Neural cell (in vitro differentiated cells): ENCODE measurements at regions not wholly inside any gene's neighbourhood (a gene's known extent, or its start where the extent isn't known, plus 50 kb on each side); places are given as distances from the start of the nearest gene placed in this dataset.

Source experiments
- H2AFZ ChIP-seq: fragments of 200-600, 300-800 bp; sonication (generic), shearing (Covaris generic); 2 replicates; pipeline ENCODE4 v1.6.0; 2014; ENCODE audit warnings: low read depth, mild to moderate bottlenecking, antibody characterized with exemption, low read length, moderate library complexity
- H3F3A ChIP-seq: fragments of 200-600 bp; shearing (Covaris generic); 2 replicates; pipeline ENCODE4 v1.6.1; 2016; ENCODE audit warnings: mild to moderate bottlenecking, moderate library complexity, mixed read lengths, antibody characterized with exemption, low read length; ENCODE audit not compliant: insufficient read depth, poor library complexity, severe bottlenecking
- H3K27ac ChIP-seq: fragments of 200-600, 300-800 bp; sonication (generic), shearing (Covaris generic); 2 replicates; pipeline ENCODE4 v1.5.1; 2014; ENCODE audit warnings: mild to moderate bottlenecking, low read length, moderate library complexity
- H3K27me3 ChIP-seq: fragments of 300-800, 200-600 bp; sonication (generic), shearing (Covaris generic); 2 replicates; pipeline ENCODE4 v1.6.0; 2014; ENCODE audit warnings: mild to moderate bottlenecking, low read depth, low read length, moderate library complexity; ENCODE audit not compliant: insufficient read depth
- H3K36me3 ChIP-seq: fragments of 300-800, 200-600 bp; sonication (generic), shearing (Covaris generic); 2 replicates; pipeline ENCODE4 v1.5.1; 2014; ENCODE audit warnings: mild to moderate bottlenecking, antibody characterized with exemption, low read length, moderate library complexity; ENCODE audit not compliant: insufficient read depth
- H3K4me2 ChIP-seq: fragments of 300-800, 200-600 bp; sonication (generic), shearing (Covaris generic); 2 replicates; pipeline ENCODE4 v1.6.0; 2014; ENCODE audit warnings: mild to moderate bottlenecking, low read length
- H3K4me3 ChIP-seq: fragments of 300-800, 200-600 bp; sonication (generic), shearing (Covaris generic); 2 replicates; pipeline ENCODE4 v1.5.1; 2014; ENCODE audit warnings: mild to moderate bottlenecking, low read length, moderate library complexity
- H3K79me2 ChIP-seq: fragments of 200-600 bp; shearing (Covaris generic); replicated peaks from 2 replicates; pipeline ENCODE4 v1.6.0; 2014; ENCODE audit warnings: mild to moderate bottlenecking, low read length, moderate library complexity; ENCODE audit not compliant: insufficient read depth
- H3K9ac ChIP-seq: fragments of 300-800, 200-600 bp; sonication (generic), shearing (Covaris generic); 2 replicates; pipeline ENCODE4 v1.6.1; 2016; ENCODE audit warnings: mild to moderate bottlenecking, low read length, mixed read lengths
- H3K9me2 ChIP-seq: fragments of 200-600 bp; shearing (Covaris generic); 2 replicates; pipeline ENCODE4 v1.6.1; 2016; ENCODE audit warnings: mild to moderate bottlenecking, low read length, mixed read lengths; ENCODE audit not compliant: insufficient read depth
- H3K9me3 ChIP-seq: fragments of 200-600, 300-800 bp; sonication (generic), shearing (Covaris generic); 2 replicates; pipeline ENCODE4 v1.6.1; 2016; ENCODE audit warnings: mild to moderate bottlenecking, mixed run types, low read length, moderate library complexity, mixed read lengths
- H4K20me1 ChIP-seq: fragments of 200-600 bp; shearing (Covaris generic); 2 replicates; pipeline ENCODE4 v1.6.1; 2016; ENCODE audit warnings: mild to moderate bottlenecking, mixed run types; ENCODE audit not compliant: insufficient read depth
- CTCF ChIP-seq: fragments of 450-650 bp; IDR thresholded peaks from 2 replicates; pipeline ENCODE4 v1.5.1; 2014; ENCODE audit warnings: antibody characterized with exemption, mild to moderate bottlenecking, moderate library complexity; ENCODE audit not compliant: poor library complexity, severe bottlenecking
- EP300 ChIP-seq: fragments of 450-650 bp; conservative IDR thresholded peaks from 2 replicates; pipeline ENCODE4 v1.6.1; 2014; ENCODE audit warnings: antibody characterized with exemption, mild to moderate bottlenecking, moderate library complexity; ENCODE audit not compliant: poor library complexity, severe bottlenecking
- EZH2 ChIP-seq: fragments of 200-600, 300-800 bp; shearing (Covaris generic), sonication (generic); IDR thresholded peaks from 2 replicates; pipeline ENCODE4 v1.6.1; 2014; ENCODE audit warnings: antibody characterized with exemption, low read length, borderline replicate concordance, mild to moderate bottlenecking; ENCODE audit not compliant: insufficient read depth, poor library complexity, severe bottlenecking
- MXI1 ChIP-seq: fragments of 450-650 bp; conservative IDR thresholded peaks from 2 replicates; pipeline ENCODE4 v1.6.1; 2014; ENCODE audit warnings: antibody characterized with exemption, mild to moderate bottlenecking; ENCODE audit not compliant: poor library complexity, severe bottlenecking
- POLR2AphosphoS5 ChIP-seq: IDR thresholded peaks from 2 replicates; pipeline ENCODE4 v1.6.1; 2012
- RAD21 ChIP-seq: fragments of 450-650 bp; conservative IDR thresholded peaks from 2 replicates; pipeline ENCODE4 v1.6.1; 2014; ENCODE audit warnings: antibody characterized with exemption, mild to moderate bottlenecking, moderate library complexity
- REST ChIP-seq: IDR thresholded peaks from 2 replicates; pipeline ENCODE4 v1.6.1; 2012; ENCODE audit warnings: borderline replicate concordance
- SMC3 ChIP-seq: fragments of 450-650 bp; conservative IDR thresholded peaks from 2 replicates; pipeline ENCODE4 v1.6.1; 2014; ENCODE audit warnings: antibody characterized with exemption, mild to moderate bottlenecking, moderate library complexity; ENCODE audit not compliant: poor library complexity
- TAF1 ChIP-seq: IDR thresholded peaks from 2 replicates; pipeline ENCODE4 v1.6.1; 2012; ENCODE audit warnings: low read depth

GRCh38 chr7:47103498-47104205, 478.3 kb downstream of the TNS3 start:
- H3K4me3 ChIP-seq = no peak overlapping the region
- H3K9me3 ChIP-seq = no peaks in the 10 kb centered on the region
- H3K79me2 ChIP-seq = no peaks in the 10 kb centered on the region
- H3K36me3 ChIP-seq = no peaks in the 10 kb centered on the region
- TF ChIP-seq RAD21 (no peak), EZH2 (no peak), EP300 (no peak), TAF1 (no peak)
- H2AFZ ChIP-seq = no peak overlapping the region
- no peaks in the 10 kb centered on the region for H3K27me3 ChIP-seq
- no peaks in the 10 kb centered on the region for H3F3A ChIP-seq
- no peak overlapping the region for H3K4me2 ChIP-seq
- H4K20me1 ChIP-seq = no peaks in the 10 kb centered on the region
- no peaks in the 10 kb centered on the region for H3K9me2 ChIP-seq
- no peak overlapping the region for H3K9ac ChIP-seq
- no peak overlapping the region for H3K27ac ChIP-seq

- H3K9me3 ChIP-seq = no peaks in the 10 kb centered on the region
- no peak overlapping the region for H3K4me3 ChIP-seq
- no peak overlapping the region for H3K9ac ChIP-seq
- H3F3A ChIP-seq = no peaks in the 10 kb centered on the region
- no peaks in the 10 kb centered on the region for H3K9me2 ChIP-seq
- no peak overlapping the region for H2AFZ ChIP-seq
- H4K20me1 ChIP-seq = no peaks in the 10 kb centered on the region
- H3K79me2 ChIP-seq = no peaks in the 10 kb centered on the region
- H3K27ac ChIP-seq = no peak overlapping the region
- TF ChIP-seq MXI1 (no peak), REST (no peak), POLR2AphosphoS5 (no peak), TAF1 (no peak), CTCF (no peak), RAD21 (no peak), EZH2 (no peak), EP300 (no peak), SMC3 (no peak)
- no peaks in the 10 kb centered on the region for H3K27me3 ChIP-seq
- H3K4me2 ChIP-seq = no peak overlapping the region
- H3K36me3 ChIP-seq = no peaks in the 10 kb centered on the region
These were observed 479.5 kb downstream of the TNS3 start for GRCh38 chr7:47102331-47102841.
